HG03469 (cell line): ENCODE measurements at regions not wholly inside any gene's neighbourhood (a gene's known extent, or its start where the extent isn't known, plus 50 kb on each side); places are given as distances from the start of the nearest gene placed in this dataset.
A peak's percentile ranks its signal among the peaks of the same experiment; 100 is the strongest.

Experiments
- ATAC-seq: cut with Tn5 transposase; IDR thresholded peaks from one replicate; pipeline ENCODE4 v1.9.1; 2021; ENCODE audit warnings: mild to moderate bottlenecking, moderate library complexity, moderate number of reproducible peaks; ENCODE audit not compliant: unreplicated experiment

DNA sequence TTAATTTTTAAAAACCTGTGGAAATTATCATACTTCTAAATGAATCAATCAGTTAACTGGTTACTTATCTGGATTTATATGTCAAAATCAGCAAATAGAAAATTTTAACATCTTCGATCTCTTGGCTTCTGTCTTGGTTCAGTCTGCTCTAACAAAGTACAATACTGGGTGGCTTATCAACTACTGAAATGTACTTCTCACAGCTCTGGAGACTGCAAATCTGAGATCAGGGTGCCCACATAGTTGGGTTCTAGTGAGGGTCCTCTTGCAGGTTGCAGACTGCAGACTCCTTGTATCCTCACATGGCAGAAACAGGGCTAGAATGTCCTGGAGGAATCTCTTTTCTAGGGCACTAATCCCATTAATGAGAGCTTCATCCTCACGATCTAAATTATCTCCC lies 1851.6 kb upstream of the TENM3 start:
- no peak for ATAC-seq

DNA sequence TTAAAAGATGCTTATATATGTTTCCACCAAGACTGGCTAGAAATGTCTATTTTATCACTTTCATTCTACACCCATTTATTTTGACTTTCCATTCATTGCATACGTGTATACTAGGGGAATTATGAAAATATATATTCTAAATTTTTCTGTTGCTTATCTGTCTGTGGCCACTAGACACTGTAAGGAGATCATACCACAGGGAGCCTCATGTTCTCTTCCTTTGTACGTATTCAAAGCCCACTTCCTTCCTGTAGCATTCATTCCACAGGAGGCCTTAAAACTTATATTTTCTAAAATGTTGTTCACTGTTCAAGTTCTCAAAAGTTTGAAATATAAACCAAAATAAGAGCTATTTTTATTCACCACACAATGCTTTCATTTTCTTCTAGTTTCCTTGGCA lies 1848.9 kb upstream of the TENM3 start:
- ATAC-seq, result no peak

DNA sequence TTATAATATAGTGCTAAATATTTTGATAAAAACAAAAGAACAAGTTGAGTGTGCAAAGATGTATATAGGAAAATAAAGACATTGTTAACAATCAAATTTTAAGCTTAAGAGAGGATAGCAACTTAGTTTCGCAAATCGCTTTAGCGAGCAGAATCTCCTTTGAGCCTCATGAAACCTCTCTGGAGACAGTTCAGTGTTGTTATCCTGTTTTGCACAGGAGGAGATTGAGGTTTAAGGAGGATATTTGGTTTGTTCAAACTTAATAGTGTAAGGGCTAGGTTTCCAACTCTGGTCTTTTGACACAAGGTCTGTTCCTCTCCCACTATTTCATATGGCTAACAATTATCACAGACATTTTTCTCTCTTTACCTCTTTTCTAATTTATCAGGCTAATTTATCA lies 1848.5 kb upstream of the TENM3 start:
- no peak for ATAC-seq

DNA sequence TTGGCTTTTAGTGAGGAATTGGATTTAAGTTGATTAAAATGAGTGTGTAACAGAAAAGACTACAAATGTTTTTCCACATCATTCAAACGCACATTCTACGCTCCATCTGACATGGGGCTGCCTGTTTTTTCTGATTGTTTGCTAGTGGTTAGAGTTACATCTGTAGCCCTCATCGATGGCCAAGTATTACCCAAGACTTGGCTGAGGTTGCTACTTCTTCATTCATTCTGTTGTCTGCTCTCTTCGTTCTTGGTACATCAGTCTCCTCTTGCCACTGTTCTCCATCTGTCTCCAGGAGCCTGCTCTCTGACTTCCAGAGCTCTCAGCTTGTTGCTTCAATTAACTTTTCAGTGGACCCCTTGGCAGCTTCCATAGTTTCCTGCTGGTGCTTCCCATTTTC lies 1844.6 kb upstream of the TENM3 start:
- ATAC-seq, result no peak

DNA sequence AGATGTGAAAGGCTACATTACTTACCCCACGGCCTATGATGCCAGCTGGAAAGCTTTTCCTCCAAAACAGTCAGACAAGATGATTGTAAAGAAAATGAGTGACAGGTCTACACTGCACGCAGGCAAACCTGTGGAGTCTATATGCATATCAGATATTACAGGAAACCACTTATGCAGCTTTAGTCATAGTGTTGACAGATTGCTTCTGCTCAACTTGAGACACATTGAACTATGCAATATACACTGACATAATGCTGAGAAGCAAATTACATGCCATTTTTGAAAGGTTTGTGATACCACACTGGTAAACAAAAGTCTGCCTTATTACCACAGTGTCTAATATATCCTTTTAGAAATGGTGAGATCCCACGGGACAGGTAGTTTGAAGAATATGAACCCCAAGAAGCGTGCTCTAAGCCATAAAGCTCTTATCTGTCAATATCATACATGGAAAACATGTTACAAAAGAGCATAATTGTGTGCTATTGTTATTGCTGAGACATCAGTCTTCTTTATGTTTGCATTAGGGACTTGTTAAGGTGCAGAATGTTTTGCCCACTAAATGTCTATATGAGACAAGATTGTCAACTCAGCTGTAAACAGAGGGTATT lies 1835.8 kb upstream of the TENM3 start:
- ATAC-seq, result no peak

DNA sequence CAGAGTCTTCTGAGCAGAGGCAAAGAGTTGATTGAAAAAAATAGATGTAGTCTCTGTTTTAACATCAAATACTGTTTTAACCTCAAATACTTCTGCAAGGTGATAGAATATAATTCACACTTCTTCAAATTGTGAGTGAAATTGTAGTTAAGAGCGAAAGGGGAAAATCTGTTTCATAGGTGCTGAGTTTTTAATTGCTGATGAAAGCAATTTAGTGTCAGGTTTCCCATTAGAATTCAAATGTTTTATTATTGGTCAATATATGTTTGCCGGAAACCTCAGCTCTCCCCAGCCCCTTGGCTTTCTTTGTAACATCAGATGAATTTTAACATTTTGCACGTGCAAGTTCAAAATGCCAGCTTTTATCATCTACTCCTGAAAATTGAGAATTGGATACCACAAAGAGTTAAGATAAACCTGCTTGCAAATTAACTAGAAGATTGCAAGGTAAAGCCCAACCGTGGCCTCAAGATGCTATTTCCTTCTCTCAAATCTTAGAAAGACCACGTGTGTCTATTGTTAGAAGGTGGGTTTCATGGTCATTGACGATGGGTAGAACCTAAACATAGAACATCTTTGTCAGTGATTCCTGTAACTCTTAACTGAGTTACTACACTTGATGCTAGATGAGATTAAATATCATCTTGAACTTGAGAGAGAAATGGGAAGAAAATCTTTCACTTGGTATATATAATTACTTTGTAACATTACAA lies 1824.2 kb upstream of the TENM3 start:
- ATAC-seq, result no peak

DNA sequence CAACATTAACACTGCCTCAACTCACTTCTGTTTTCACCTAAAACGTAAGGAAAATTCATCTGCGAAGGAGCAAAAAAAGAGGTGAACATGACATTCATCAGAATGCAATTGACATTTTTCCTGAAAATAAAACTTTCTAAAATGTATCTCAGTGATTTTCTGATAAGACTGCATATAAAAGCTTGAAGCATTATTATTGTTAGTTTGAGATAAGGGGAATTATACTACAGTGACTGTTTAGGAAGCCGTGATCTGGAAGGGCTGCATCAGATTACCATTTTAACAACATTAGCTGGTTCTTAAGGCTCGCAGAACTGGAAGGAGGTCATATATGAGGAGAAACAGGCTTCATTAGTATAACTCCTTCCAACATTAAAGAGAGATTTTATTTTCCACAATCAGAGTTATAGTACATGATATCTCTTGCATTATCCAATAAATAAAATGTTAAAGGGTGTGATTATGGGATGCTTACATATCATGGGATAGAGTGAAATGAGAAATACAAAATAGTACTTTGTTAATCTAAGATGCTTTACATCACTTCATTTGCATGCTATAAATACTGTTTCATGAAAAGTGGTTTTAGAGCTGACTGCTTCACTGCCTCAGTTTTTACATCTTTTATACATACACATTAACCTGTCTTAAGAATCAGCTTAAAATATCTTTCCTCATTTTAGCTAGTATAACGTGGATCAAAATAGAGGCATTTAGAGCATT lies 1820.1 kb upstream of the TENM3 start:
- no peak for ATAC-seq

DNA sequence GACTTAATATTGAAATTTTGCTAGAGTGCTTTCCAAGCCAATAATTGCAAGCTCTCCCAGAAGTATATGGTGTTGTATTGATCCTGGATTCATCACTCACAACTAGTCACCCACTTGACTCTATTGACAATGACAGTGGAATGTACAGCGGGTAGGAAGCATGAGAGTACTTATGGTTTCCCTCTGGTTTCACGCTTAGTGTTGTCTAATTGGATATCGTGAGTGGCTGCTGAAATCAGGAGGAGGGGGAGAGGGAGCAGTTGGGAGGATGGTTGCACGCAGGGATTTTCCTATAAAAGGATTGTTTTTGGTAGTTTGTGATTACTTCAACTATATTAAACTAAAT lies 1819.5 kb upstream of the TENM3 start:
- ATAC-seq, result no peak

DNA sequence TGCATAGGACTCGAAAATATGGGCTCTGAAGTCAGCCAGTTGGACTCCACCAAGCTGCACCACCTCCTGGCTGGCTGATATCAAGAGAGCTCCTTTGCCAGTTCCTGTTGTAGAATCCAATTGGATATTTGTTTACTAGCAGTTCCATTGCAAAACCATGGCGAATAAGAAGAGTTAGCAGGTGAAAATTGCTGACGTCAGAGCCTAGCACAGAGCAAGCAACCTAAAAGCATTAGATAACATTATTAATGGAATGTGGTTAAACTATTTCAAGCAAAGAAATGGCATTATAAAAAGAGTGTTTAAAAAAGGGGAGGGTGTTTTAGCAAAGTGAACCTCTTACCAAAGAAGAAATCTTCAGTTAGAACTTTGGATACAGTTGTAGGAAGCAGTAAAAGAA lies 1816.3 kb upstream of the TENM3 start:
- ATAC-seq, result no peak

DNA sequence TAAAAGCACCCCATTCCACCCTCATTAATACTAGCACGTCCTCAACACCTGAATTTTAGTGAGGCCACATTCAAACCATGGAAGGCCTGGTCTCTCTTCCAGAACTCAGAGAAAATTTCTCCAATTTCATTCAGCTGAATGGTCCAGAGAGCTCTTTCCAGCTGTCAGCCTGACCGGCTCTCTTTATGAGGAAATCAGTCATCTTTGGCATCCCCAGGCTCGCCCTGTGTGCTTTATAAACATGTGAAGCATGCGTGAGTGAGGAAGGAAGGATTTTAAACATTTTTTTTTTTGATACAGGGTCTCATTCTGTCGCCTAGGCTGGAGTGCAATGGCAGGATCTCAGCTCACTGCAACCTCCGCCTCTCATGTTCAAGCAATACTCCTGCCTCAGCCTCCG lies 1812.9 kb upstream of the TENM3 start:
- ATAC-seq, result no peak

DNA sequence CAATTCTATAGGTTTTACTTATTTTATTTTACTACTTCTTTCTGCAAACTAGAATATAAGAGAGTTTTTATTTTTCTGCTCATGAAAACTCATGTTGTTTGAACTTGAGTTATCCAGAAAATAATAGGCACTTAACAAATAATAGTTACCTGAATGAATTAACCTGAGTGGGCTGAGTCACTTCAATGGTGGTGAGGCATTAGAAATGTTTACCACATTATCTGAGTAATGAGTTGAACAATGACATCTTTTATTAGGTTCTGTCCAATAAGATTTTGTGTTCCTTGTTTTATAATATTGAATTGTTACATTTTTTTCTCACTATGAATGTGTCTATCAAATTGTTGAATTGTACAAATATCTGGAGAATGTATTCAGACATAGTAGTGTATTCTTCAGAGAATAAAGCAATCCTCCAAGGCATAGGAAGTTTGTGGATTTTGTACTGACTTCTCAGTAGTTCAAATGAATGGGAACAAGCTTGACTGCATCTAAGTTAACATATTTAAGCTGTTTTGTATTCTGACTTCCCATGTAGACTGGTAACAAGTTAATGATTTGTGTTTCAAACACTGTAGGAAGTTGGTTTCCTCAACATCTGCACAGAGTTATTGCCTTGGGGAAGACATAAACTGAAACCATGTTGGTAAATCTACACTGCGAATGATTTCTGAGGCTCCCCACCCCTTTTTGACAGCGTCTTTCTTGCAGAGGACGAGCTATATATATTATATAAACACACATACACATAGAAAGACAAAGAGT lies 1808.9 kb upstream of the TENM3 start:
- peak; percentile 63 for ATAC-seq

DNA sequence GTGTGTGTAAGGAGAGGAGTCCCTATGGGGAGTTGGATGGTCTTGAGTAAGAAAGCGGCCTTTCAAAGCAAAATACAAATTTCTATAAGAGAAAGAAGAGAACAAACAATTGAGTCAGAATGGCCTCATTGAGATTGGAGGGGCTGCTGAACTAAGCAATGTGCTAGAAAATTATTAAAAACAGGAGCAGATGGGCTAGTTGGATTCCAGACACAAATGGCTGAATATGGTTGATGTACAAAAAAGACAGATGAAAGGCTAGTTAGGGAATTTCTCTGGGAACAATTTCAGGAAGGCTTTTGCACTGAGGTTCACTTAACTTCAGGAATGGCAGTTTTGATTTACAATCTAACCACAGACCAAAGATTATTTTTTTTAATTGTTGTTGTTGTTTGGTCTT lies 1806.8 kb upstream of the TENM3 start:
- ATAC-seq, result no peak

DNA sequence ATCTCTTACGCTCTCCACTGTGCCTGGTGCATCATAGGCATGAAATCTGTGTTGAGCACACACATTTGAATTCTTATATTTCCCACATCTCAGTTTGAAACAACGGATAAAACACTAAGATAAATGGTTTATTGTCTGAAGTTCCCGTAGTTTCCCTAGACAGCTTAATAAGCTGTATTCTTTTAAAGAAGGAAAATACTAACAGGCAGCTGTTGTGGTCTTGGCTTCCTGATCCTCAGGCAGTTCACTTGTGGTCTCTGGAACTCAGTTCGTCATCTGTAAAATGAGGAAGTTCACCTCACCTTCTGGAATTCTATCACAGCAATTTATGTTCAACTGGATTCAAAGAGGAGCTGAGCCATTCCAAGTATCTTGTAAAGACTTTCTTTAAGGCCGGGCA lies 1805.6 kb upstream of the TENM3 start:
- ATAC-seq, result no peak

DNA sequence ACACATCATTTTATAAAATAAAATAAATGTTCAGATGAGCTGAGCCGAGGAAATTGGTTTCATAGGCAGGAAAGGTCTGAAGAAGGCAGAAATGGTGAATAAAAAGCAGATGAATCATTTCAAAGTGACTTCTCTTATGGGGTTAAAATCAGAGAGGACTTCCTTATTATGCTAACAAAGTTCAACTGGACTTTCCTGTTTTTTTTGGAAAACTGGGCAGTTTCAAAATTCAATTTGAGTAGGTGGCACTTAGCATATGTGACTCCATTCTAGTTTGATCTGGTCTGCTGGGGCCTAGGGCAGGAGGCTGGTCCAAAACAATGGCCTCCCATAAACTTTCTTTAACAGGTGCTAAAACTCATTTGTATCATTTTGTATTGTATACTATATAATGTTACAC lies 1794.9 kb upstream of the TENM3 start:
- ATAC-seq, result no peak

DNA sequence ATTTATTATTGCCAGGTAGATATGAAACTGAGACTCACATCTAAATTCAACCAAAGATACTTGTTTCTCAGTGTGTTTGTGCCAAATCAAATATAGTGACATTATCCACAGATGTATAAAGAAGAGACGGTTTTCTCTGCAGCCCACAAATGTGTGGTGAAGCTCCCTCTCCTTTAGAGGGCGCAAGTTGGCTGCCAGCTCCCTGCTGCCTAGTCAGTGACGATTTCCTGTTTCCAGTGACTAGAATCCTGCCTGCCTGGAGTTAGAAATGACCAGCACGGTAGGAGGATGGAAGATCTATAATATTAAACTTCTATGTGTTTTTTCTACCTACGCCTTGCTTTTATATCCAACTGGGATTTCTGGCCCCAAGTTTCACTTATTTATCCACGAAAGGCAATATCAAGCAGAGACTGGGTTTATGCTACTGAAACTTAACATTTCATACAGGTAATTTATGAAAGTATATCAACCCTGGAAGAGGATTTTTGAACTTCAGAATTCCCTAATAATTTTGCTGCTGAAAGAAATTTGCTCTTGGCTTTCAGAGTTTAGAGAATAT lies 1793.7 kb upstream of the TENM3 start:
- ATAC-seq, result no peak

DNA sequence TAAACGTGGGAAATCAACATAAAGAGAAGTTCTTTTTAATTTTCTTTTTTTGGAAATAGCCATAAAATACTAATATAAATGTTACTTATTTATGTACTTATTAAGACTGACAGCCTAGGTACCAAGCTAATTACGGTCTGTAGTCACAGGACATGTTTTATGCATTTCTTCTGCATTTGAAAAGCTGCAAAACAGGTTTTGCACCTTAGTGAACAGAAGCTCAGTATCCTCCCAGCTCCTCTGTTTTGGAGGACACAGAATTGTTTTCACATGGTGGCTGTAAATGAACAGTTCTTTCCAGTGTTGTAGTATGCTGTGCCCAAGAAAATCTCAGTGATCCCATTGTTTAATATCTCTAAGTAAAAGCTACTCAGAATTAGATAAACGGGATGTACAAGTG lies 1788.0 kb upstream of the TENM3 start:
- ATAC-seq, result no peak

DNA sequence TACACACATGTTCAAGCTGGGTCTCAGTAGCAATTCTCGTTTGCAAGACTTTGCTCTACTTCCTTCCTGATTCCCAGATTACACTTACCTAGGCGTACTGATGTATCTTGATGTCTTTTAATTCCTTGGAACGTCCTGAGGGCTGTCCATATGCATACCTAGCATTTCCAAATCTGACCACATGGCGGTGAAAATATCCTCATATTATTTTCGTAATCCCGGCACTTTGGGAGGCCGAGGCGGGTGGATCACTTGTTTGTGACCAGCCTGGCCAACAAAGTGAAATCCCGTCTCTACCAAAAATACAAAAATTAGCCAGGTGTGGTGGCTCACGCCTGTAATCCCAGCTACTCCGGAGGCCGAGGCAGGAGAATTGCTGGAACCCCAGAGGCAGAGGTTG lies 1786.3 kb upstream of the TENM3 start:
- ATAC-seq, result no peak

DNA sequence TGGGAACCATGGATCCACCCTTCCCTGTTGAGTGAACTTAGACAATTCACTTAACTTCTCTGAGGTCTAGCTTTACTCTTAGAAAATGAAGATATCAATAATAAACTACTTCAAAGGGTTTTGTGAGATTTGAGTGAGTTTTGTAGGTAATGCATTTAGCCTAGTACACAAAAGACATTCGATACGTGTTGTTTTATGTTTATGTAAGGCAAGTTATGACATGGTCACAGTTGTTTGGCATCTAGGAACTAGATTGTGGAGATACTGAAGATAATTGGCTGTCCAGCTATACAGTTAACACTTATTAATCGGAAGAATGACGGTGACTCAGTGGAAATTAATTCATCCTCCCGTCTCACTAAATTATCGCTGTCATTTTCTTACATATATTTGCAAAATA lies 1781.1 kb upstream of the TENM3 start:
- ATAC-seq, result no peak

DNA sequence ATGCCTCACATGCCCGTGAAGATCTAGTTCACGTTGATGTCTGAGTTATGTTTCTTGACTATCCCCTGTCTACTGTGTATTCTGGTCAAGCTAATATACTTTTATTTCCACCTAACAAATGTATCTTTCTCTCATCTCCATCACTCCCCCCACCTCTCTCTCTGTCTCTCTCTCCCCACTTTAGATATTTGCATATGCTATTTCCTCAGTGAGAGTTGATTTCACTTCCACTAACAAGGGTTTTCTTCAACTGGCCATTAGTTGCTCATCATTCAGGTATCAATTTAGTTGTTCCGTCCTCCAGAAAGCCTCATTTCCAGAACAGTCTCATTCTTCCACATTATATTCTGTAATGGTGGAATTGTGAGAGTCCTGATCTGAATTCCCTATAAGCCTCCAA lies 1777.8 kb upstream of the TENM3 start:
- ATAC-seq, result no peak

DNA sequence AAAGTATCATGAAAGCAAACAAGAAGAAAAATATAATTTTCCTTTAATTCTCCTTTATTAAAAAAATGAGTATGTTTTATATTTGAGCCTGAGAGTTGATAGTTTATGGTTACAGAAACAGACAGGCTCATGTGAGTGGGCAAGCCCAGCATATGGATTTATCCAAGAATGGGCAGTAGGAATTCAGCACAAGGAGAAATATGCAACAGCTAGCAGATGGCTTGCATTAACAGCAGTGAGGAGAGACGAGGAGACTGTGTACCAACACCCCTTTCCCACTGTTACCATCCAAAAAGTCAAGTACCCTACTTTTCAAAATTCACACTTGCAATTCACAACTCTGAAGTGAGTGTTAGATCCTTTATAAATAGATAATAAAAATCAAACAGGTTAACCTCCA lies 1760.2 kb upstream of the TENM3 start:
- no peak for ATAC-seq

DNA sequence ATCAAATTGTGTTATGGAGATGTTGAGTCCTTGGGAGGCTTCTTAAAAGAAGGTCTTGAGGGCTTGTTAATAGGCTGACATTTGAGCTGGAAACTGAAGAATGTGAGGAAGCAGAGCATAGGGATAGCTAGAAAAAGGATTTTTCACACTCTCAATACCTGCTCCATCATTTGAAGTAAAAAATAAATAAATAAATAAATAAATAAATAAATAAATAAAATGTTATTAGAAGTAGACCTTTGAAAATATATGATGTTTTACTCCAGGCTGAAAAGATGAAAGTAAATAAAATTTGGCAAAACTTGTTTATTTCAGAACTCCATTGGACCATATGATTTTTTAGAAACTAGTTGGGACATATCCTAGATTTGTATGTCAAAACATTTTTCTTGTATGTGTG lies 1757.8 kb upstream of the TENM3 start:
- no peak for ATAC-seq
